ENCODE measurements at regions not wholly inside any gene's neighbourhood (a gene's known extent, or its start where the extent isn't known, plus 50 kb on each side); places are given as distances from the start of the nearest gene placed in this dataset.

DNA sequence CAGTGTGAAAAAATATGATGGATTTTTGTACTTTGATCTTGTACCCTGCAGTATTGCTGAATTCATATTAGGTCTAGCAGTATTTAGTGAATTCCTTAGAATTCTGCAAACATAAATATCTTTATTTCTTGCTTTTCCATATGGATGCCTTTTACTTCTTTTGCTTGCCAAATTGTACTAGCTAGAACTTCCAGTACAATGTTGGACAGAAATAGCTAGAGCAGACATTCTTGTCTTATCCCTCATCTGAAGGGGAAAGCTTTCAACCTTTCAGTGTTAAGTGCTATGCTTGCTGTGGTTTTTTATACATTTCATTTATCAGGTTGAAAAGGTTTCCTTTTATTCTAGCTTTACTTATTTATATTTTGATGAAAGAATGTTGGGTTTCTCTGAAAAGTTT is 1321.9 kb upstream of the CHAC2 start:
- no peak for TF ChIP-seq EP300 (IDR thresholded peaks at IDR 0.05)
- TF ChIP-seq, protein P1, sequence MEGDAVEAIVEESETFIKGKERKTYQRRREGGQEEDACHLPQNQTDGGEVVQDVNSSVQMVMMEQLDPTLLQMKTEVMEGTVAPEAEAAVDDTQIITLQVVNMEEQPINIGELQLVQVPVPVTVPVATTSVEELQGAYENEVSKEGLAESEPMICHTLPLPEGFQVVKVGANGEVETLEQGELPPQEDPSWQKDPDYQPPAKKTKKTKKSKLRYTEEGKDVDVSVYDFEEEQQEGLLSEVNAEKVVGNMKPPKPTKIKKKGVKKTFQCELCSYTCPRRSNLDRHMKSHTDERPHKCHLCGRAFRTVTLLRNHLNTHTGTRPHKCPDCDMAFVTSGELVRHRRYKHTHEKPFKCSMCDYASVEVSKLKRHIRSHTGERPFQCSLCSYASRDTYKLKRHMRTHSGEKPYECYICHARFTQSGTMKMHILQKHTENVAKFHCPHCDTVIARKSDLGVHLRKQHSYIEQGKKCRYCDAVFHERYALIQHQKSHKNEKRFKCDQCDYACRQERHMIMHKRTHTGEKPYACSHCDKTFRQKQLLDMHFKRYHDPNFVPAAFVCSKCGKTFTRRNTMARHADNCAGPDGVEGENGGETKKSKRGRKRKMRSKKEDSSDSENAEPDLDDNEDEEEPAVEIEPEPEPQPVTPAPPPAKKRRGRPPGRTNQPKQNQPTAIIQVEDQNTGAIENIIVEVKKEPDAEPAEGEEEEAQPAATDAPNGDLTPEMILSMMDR (IDR thresholded peaks at IDR 0.05), result no peak

Data from suprapubic skin (tissue), 3 donors.